Activated CD4-positive, alpha-beta T cell treated with anti-CD3 and anti-CD28 coated beads for 36 hours (primary cell): ENCODE measurements at regions not wholly inside any gene's neighbourhood (a gene's known extent, or its start where the extent isn't known, plus 50 kb on each side); places are given as distances from the start of the nearest gene placed in this dataset.

Experiments
- ATAC-seq: fragments of 200-7000 bp; cut with Tn5 transposase; one replicate; pipeline ENCODE4 v1.10.0; 2021; ENCODE audit warnings: mild to moderate bottlenecking, moderate library complexity
- CTCF ChIA-PET: fragments of 350-600 bp; sonication (Branson Sonifier 250); formaldehyde crosslinking; loops from one replicate; lab custom pipeline; 2021; ENCODE audit warnings: antibody characterized with exemption; lab: Charles Lee
- POLR2A ChIA-PET: fragments of 350-600 bp; sonication (Branson Sonifier 250); formaldehyde crosslinking; loops from one replicate; lab custom pipeline; 2021; ENCODE audit warnings: antibody characterized with exemption, inconsistent platforms; lab: Charles Lee
- DNase-seq: peaks from one replicate; pipeline ENCODE4 v3.0.0-alpha.2; 2020
- H3K27ac Mint-ChIP-seq: one replicate; pipeline ENCODE4 v1.8.0; 2021; ENCODE audit warnings: mixed read lengths
- H3K27me3 Mint-ChIP-seq: one replicate; pipeline ENCODE4 v1.8.0; 2021; ENCODE audit warnings: mixed read lengths
- H3K36me3 Mint-ChIP-seq: one replicate; pipeline ENCODE4 v1.8.0; 2021; ENCODE audit warnings: low read depth, mixed read lengths
- H3K4me1 Mint-ChIP-seq: one replicate; pipeline ENCODE4 v1.8.0; 2021; ENCODE audit warnings: mixed read lengths
- H3K4me3 Mint-ChIP-seq: one replicate; pipeline ENCODE4 v1.8.0; 2021; ENCODE audit warnings: mild to moderate bottlenecking, moderate library complexity, mixed read lengths
- H3K9me3 Mint-ChIP-seq: one replicate; pipeline ENCODE4 v1.8.0; 2021; ENCODE audit warnings: low read depth, mixed read lengths
- intact Hi-C, 2 experiments: fragments of 100-400 bp; cut with DNase I in 1 of 2; cut with micrococcal nuclease in 1 of 2; formaldehyde crosslinking; loops; one replicate each; pipeline versions ENCODE4 v1.14.2 to v1.15.1; 2022 to 2024; cut with DNase I, micrococcal nuclease

GRCh38 chrX:36950495-36951253, 57.5 kb upstream of the FAM47C start:
- intact Hi-C loops: no loop called here
- ChIA-PET CTCF (no interaction called here), POLR2A (no interaction called here)
- no peak overlapping the region for H3K27ac Mint-ChIP-seq
- no peak for DNase-seq
- H3K27me3 Mint-ChIP-seq: peaks cover 2% of the 10 kb centered on the region
- no peaks in the 10 kb centered on the region for H3K36me3 Mint-ChIP-seq
- no peaks in the 10 kb centered on the region for H3K9me3 Mint-ChIP-seq
- no peak overlapping the region for H3K4me3 Mint-ChIP-seq
- H3K4me1 Mint-ChIP-seq: no peaks in the 10 kb centered on the region
- no peak for ATAC-seq

- no peak for DNase-seq
These were observed 50.5 kb upstream of the FAM47C start for GRCh38 chrX:36957425-36958328.

More at GRCh38 chrX:36957425-36958328, 50.5 kb upstream of the FAM47C start:
- Mint-ChIP-seq H3K4me1 (no peaks in the 10 kb centered on the region), H3K9me3 (no peaks in the 10 kb centered on the region), H3K4me3 (no peak overlapping the region), H3K27ac (no peak overlapping the region), H3K36me3 (no peaks in the 10 kb centered on the region), H3K27me3 (peaks cover 16% of the 10 kb centered on the region)
- CTCF ChIA-PET: no interaction called here
- POLR2A ChIA-PET: no interaction called here
- intact Hi-C loops: no loop called here
- no peak for ATAC-seq
